ENCODE measurements at regions not wholly inside any gene's neighbourhood (a gene's known extent, or its start where the extent isn't known, plus 50 kb on each side); places are given as distances from the start of the nearest gene placed in this dataset.
"Not testable (repeated sequence)": the region's sequence is repeated elsewhere in the genome, so short reads cannot be mapped to it uniquely, and the experiment has no call there.

GRCh38 chrX:83077606-83078005 is 430.5 kb upstream of the POU3F4 start:
- no peak overlapping the region for H3K4me3 ChIP-seq (ENCODE audit: low read length in 2 of 2)
- H3K27me3 ChIP-seq (ENCODE audit: insufficient read depth, low read length): no peaks in the 10 kb centered on the region
- no peaks in the 10 kb centered on the region for H3K4me1 ChIP-seq (ENCODE audit: insufficient read depth, low read length)
- ChIA-PET POLR2A (ENCODE audit: partially characterized antibody) (no interaction called here), CTCF (ENCODE audit: partially characterized antibody) (no interaction called here)
- H3K9me3 Mint-ChIP-seq: peaks cover 0 to 12% (median under 1%) of the 10 kb centered on the region in 8 donors
- no peaks in the 10 kb centered on the region for H3K9me3 ChIP-seq (ENCODE audit: control insufficient read depth in 1 of 2, low read length in 2 of 2)
- no peaks in the 10 kb centered on the region for H3K36me3 Mint-ChIP-seq
- H3K36me3 ChIP-seq (ENCODE audit: insufficient read depth, low read length): no peaks in the 10 kb centered on the region
- no peak overlapping the region for H3K27ac Mint-ChIP-seq
- no peaks in the 10 kb centered on the region for H3K4me1 Mint-ChIP-seq
- intact Hi-C loops (cut with micrococcal nuclease): no loop called here
- no peak overlapping the region for H3K4me3 Mint-ChIP-seq
- no peak for DNase-seq
- no peak overlapping the region for H3K27ac ChIP-seq (ENCODE audit: low read depth, low read length)
- no peaks in the 10 kb centered on the region for H3K27me3 Mint-ChIP-seq

DNA sequence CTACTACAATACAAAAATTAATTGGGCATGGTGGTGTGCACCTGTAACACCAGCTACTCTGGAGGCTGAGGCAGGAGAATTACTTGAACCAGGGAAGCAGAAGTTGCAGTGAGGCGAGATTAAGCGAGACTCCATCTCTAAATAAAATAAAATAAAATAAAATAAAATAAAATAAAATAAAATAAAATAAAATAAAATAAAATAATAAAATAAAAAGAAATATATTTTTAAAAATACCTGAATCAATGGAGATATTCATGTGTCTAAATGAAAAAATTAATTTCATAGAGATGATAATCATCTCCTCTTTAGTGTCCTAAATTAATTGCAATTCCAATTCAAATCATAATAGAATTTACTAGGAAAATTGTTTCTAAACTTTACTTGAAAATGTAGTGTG is 406.1 kb upstream of the POU3F4 start:
- ChIA-PET POLR2A (ENCODE audit: partially characterized antibody) (no interaction called here), CTCF (ENCODE audit: partially characterized antibody) (no interaction called here)
- H3K27me3 ChIP-seq (ENCODE audit: insufficient read depth, low read length): no peaks in the 10 kb centered on the region
- no peaks in the 10 kb centered on the region for H3K4me1 ChIP-seq (ENCODE audit: insufficient read depth, low read length)
- H3K36me3 ChIP-seq (ENCODE audit: insufficient read depth, low read length): no peaks in the 10 kb centered on the region
- H3K9me3 Mint-ChIP-seq: peaks cover 0 to 2% (median 0%) of the 10 kb centered on the region in 8 donors
- no peaks in the 10 kb centered on the region for H3K9me3 ChIP-seq (ENCODE audit: control insufficient read depth in 1 of 2, low read length in 2 of 2)
- no peak overlapping the region for H3K4me3 Mint-ChIP-seq
- DNase-seq: no peak
- no peak overlapping the region for H3K4me3 ChIP-seq (ENCODE audit: low read length in 2 of 2)
- no peak overlapping the region for H3K27ac Mint-ChIP-seq
- no peaks in the 10 kb centered on the region for H3K36me3 Mint-ChIP-seq
- H3K27me3 Mint-ChIP-seq: no peaks in the 10 kb centered on the region
- intact Hi-C loops (cut with micrococcal nuclease): no loop called here
- no peak overlapping the region for H3K27ac ChIP-seq (ENCODE audit: low read depth, low read length)
- H3K4me1 Mint-ChIP-seq: no peaks in the 10 kb centered on the region

DNA sequence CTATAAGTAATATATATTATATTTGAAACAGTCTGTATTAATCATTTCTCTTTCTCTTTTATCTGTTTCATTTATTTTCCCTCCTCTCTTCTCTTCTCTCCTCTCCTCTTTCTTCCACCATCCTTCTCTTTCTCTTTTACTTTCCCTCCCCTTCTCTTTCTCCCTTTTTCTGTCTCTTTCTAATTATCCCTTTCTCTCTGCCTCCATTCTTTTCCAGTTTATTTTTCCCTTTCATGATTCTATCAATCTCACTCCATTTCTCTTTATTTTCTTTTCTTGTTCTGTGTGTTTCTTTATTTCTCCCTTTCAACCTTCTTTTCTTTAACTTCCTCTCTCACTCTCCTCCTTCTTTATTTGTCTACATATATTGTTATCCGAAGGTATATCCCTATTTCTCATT is 399.8 kb upstream of the POU3F4 start:
- Histone ChIP-seq H3K36me3 (ENCODE audit: insufficient read depth, low read length) (no peaks in the 10 kb centered on the region), H3K27ac (ENCODE audit: low read depth, low read length) (no peak overlapping the region), H3K27me3 (ENCODE audit: insufficient read depth, low read length) (no peaks in the 10 kb centered on the region), H3K4me3 (ENCODE audit: low read length in 2 of 2) (no peak overlapping the region), H3K4me1 (ENCODE audit: insufficient read depth, low read length) (no peaks in the 10 kb centered on the region), H3K9me3 (ENCODE audit: control insufficient read depth in 1 of 2, low read length in 2 of 2) (no peaks in the 10 kb centered on the region)
- Mint-ChIP-seq H3K4me3 (no peak overlapping the region), H3K36me3 (no peaks in the 10 kb centered on the region), H3K27ac (peak overlapping the region in 1 of 7 donors; percentile 74), H3K9me3 (no peaks in the 10 kb centered on the region), H3K27me3 (no peaks in the 10 kb centered on the region), H3K4me1 (no peaks in the 10 kb centered on the region)
- ChIA-PET CTCF (ENCODE audit: partially characterized antibody) (no interaction called here), POLR2A (ENCODE audit: partially characterized antibody) (no interaction called here)
- DNase-seq: no peak
- intact Hi-C loops (cut with micrococcal nuclease): no loop called here

DNA sequence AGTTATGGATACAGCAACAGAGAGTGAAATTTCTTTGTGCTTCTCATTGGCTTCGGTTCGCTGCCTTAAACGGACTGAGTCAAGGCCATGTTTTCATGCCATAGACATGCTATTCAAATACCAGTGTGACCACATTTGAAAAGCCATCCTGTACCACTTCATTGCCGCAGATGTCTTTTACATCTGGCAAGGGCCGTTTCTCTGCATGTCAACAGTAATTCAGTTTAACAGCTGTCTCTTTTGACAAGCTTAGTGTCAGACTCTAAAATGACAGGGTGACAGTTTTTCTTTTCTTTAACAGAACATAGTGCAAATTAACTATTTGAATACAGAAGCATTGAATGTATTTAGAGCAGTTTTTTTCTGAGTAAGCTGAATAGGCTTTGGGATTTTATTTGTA is 362.2 kb upstream of the POU3F4 start:
- H3K27ac Mint-ChIP-seq: no peak overlapping the region
- Histone ChIP-seq H3K36me3 (ENCODE audit: insufficient read depth, low read length) (no peaks in the 10 kb centered on the region), H3K9me3 (ENCODE audit: control insufficient read depth in 1 of 2, low read length in 2 of 2) (no peaks in the 10 kb centered on the region), H3K27ac (ENCODE audit: low read depth, low read length) (no peak overlapping the region), H3K4me3 (ENCODE audit: low read length in 2 of 2) (no peak overlapping the region), H3K27me3 (ENCODE audit: insufficient read depth, low read length) (no peaks in the 10 kb centered on the region), H3K4me1 (ENCODE audit: insufficient read depth, low read length) (no peaks in the 10 kb centered on the region)
- H3K27me3 Mint-ChIP-seq: no peaks in the 10 kb centered on the region
- POLR2A ChIA-PET (ENCODE audit: partially characterized antibody): no interaction called here
- H3K4me1 Mint-ChIP-seq: no peaks in the 10 kb centered on the region
- H3K9me3 Mint-ChIP-seq: peaks cover 0 to 1% (median 0%) of the 10 kb centered on the region in 8 donors
- CTCF ChIA-PET (ENCODE audit: partially characterized antibody): no interaction called here
- no peaks in the 10 kb centered on the region for H3K36me3 Mint-ChIP-seq
- DNase-seq: no peak
- intact Hi-C loops (cut with micrococcal nuclease): no loop called here
- no peak overlapping the region for H3K4me3 Mint-ChIP-seq

DNA sequence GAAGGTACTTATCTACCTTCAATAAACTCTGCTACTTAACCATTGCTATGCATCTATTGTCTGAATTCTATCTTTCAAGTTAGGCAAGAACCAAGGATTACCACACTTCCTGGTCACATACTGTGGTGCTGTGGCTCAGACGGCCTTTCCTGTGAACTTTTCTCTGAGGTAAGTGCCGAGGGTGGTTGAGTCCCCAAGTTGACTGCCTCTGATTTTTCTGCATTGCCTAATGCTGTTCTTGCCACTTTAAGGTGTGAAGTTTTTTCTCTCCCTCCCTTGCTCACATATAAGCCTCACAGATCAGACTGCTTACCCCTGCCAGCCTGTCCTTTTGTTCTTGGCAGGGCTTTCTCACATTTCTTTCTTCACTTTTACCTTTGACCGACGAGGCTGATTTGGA is 348.0 kb upstream of the POU3F4 start:
- CTCF ChIA-PET (ENCODE audit: partially characterized antibody): no interaction called here
- DNase-seq: no peak
- H3K27me3 Mint-ChIP-seq: no peaks in the 10 kb centered on the region
- no peaks in the 10 kb centered on the region for H3K4me1 Mint-ChIP-seq
- Histone ChIP-seq H3K27ac (ENCODE audit: low read depth, low read length) (no peak overlapping the region), H3K36me3 (ENCODE audit: insufficient read depth, low read length) (no peaks in the 10 kb centered on the region), H3K27me3 (ENCODE audit: insufficient read depth, low read length) (no peaks in the 10 kb centered on the region), H3K9me3 (ENCODE audit: control insufficient read depth in 1 of 2, low read length in 2 of 2) (no peaks in the 10 kb centered on the region), H3K4me1 (ENCODE audit: insufficient read depth, low read length) (no peaks in the 10 kb centered on the region), H3K4me3 (ENCODE audit: low read length in 2 of 2) (no peak overlapping the region)
- H3K27ac Mint-ChIP-seq: no peak overlapping the region
- POLR2A ChIA-PET (ENCODE audit: partially characterized antibody): no interaction called here
- no peaks in the 10 kb centered on the region for H3K36me3 Mint-ChIP-seq
- H3K4me3 Mint-ChIP-seq: no peak overlapping the region
- peaks cover 0 to 6% (median 0%) of the 10 kb centered on the region in 8 donors for H3K9me3 Mint-ChIP-seq
- intact Hi-C loops (cut with micrococcal nuclease): no loop called here

GRCh38 chrX:83164063-83164462 is 344.0 kb upstream of the POU3F4 start:
- H3K27ac Mint-ChIP-seq; DNase-seq; H3K9me3 Mint-ChIP-seq; H3K36me3 Mint-ChIP-seq; H3K27me3 Mint-ChIP-seq; POLR2A ChIA-PET (ENCODE audit: partially characterized antibody); H3K27ac ChIP-seq (ENCODE audit: low read depth, low read length); H3K36me3 ChIP-seq (ENCODE audit: insufficient read depth, low read length); H3K4me3 Mint-ChIP-seq; CTCF ChIA-PET (ENCODE audit: partially characterized antibody); H3K4me3 ChIP-seq (ENCODE audit: low read length in 2 of 2); H3K27me3 ChIP-seq (ENCODE audit: insufficient read depth, low read length); intact Hi-C loops (cut with micrococcal nuclease); H3K9me3 ChIP-seq (ENCODE audit: control insufficient read depth in 1 of 2, low read length in 2 of 2); H3K4me1 Mint-ChIP-seq; H3K4me1 ChIP-seq (ENCODE audit: insufficient read depth, low read length): not testable (repeated sequence)

GRCh38 chrX:83169683-83170082 is 338.4 kb upstream of the POU3F4 start:
- Histone ChIP-seq H3K27me3 (ENCODE audit: insufficient read depth, low read length) (no peaks in the 10 kb centered on the region), H3K27ac (ENCODE audit: low read depth, low read length) (no peak overlapping the region), H3K4me3 (ENCODE audit: low read length in 2 of 2) (no peak overlapping the region), H3K9me3 (ENCODE audit: control insufficient read depth in 1 of 2, low read length in 2 of 2) (no peaks in the 10 kb centered on the region), H3K4me1 (ENCODE audit: insufficient read depth, low read length) (no peaks in the 10 kb centered on the region), H3K36me3 (ENCODE audit: insufficient read depth, low read length) (no peaks in the 10 kb centered on the region)
- H3K36me3 Mint-ChIP-seq: no peaks in the 10 kb centered on the region
- no peaks in the 10 kb centered on the region for H3K4me1 Mint-ChIP-seq
- no peaks in the 10 kb centered on the region for H3K9me3 Mint-ChIP-seq
- CTCF ChIA-PET (ENCODE audit: partially characterized antibody): no interaction called here
- intact Hi-C loops (cut with micrococcal nuclease): no loop called here
- no peak for DNase-seq
- POLR2A ChIA-PET (ENCODE audit: partially characterized antibody): no interaction called here
- no peak overlapping the region for H3K27ac Mint-ChIP-seq
- H3K4me3 Mint-ChIP-seq: no peak overlapping the region
- H3K27me3 Mint-ChIP-seq: no peaks in the 10 kb centered on the region

DNA sequence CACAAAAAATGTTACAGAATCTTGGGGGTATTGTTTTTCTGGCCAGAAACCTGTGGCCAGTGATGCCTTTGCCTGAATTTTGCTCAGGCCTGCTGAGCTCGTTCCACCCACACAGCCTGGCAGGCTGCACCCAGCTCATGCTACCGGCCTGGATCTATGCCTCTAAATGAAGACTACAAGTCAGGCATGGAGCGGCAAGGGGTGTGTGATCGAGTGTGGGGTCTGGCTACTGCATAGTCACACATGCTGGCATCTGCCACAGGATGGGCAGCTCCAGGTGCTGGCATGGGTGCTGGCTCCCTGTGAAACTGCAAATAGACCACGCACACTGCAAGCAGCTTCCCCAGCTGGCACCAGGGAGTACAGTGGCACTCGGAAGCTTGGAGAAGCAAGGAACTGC is 323.1 kb upstream of the POU3F4 start:
- Mint-ChIP-seq H3K9me3 (peaks cover 0 to 4% (median 0%) of the 10 kb centered on the region in 8 donors), H3K27ac (no peak overlapping the region), H3K36me3 (no peaks in the 10 kb centered on the region), H3K4me1 (no peaks in the 10 kb centered on the region), H3K27me3 (no peaks in the 10 kb centered on the region), H3K4me3 (no peak overlapping the region)
- intact Hi-C loops (cut with micrococcal nuclease): no loop called here
- no peak overlapping the region for H3K4me3 ChIP-seq (ENCODE audit: low read length in 2 of 2)
- CTCF ChIA-PET (ENCODE audit: partially characterized antibody): no interaction called here
- no peaks in the 10 kb centered on the region for H3K4me1 ChIP-seq (ENCODE audit: insufficient read depth, low read length)
- POLR2A ChIA-PET (ENCODE audit: partially characterized antibody): no interaction called here
- no peaks in the 10 kb centered on the region for H3K27me3 ChIP-seq (ENCODE audit: insufficient read depth, low read length)
- no peak overlapping the region for H3K27ac ChIP-seq (ENCODE audit: low read depth, low read length)
- no peaks in the 10 kb centered on the region for H3K9me3 ChIP-seq (ENCODE audit: control insufficient read depth in 1 of 2, low read length in 2 of 2)
- no peak for DNase-seq
- H3K36me3 ChIP-seq (ENCODE audit: insufficient read depth, low read length): no peaks in the 10 kb centered on the region
